C4-2B (cell line): ENCODE measurements at regions not wholly inside any gene's neighbourhood (a gene's known extent, or its start where the extent isn't known, plus 50 kb on each side); places are given as distances from the start of the nearest gene placed in this dataset.

Source experiments
- H3K27ac ChIP-seq: fragments of 450-650 bp; 2 replicates; pipeline ENCODE4 v1.5.1; 2017
- ZFX ChIP-seq: fragments of 450-650 bp; IDR thresholded peaks from 2 replicates; pipeline ENCODE4 v1.6.1; 2017
- TF ChIP-seq, protein P1 (sequence below): fragments of 450-650 bp; conservative IDR thresholded peaks from 2 replicates; pipeline ENCODE4 v1.5.1; 2017; ENCODE audit warnings: mild to moderate bottlenecking

DNA sequence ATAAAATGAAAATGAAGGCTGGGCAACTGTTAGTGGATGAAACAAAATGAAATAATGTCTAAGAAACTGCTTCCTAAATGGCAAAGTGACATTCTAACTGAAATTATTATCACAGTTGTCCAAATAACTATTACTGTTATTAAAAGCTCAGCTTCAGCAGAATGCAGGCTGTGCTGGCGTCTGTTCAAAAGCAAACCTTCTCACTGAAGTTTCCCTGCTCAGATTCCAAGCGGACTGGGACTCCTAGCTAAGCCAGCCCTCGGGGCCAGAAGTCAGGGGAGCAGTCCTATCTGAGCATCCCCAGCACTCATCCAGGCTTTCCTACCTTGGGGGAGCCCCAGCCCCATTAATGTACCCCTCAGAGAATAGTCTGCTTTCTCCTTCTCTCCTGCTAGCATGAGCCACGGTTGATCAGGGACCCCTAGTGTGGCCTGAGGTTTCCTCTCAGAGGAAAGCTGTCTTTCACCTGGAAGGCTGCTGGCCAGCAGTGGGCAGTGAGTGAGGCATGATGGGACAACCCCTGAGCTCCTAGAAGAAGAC lies 1167.3 kb downstream of the TBC1D22A start:
- H3K27ac ChIP-seq, result no peak overlapping the region
- TF ChIP-seq, protein P1, sequence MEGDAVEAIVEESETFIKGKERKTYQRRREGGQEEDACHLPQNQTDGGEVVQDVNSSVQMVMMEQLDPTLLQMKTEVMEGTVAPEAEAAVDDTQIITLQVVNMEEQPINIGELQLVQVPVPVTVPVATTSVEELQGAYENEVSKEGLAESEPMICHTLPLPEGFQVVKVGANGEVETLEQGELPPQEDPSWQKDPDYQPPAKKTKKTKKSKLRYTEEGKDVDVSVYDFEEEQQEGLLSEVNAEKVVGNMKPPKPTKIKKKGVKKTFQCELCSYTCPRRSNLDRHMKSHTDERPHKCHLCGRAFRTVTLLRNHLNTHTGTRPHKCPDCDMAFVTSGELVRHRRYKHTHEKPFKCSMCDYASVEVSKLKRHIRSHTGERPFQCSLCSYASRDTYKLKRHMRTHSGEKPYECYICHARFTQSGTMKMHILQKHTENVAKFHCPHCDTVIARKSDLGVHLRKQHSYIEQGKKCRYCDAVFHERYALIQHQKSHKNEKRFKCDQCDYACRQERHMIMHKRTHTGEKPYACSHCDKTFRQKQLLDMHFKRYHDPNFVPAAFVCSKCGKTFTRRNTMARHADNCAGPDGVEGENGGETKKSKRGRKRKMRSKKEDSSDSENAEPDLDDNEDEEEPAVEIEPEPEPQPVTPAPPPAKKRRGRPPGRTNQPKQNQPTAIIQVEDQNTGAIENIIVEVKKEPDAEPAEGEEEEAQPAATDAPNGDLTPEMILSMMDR, result no peak
- TF ChIP-seq ZFX, result no peak

GRCh38 chr22:47929073-47929472 lies 1166.6 kb downstream of the TBC1D22A start:
- no peak overlapping the region for H3K27ac ChIP-seq

DNA sequence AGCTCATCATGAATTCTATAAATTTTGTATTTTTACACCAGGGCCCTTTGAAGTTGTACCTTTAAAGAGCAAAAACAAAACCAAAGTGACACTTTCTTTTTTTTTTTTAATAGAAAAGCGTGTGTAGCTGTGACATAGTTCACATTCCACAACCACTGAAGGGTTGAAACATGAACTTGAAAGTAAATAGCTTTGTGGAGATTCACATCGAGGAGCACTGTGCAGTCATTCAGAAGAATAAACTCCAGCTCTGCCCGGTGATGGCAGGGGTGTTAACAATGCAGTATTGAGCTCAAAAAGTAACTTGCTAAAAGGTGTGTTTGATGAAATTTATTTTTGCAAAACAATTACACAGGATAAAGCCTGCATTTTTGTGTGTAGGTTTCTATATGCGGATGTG lies 1166.2 kb downstream of the TBC1D22A start:
- TF ChIP-seq, protein P1, result no peak
- TF ChIP-seq ZFX, result no peak
- H3K27ac ChIP-seq, result no peak overlapping the region

More at GRCh38 chr22:47929073-47929472, 1166.6 kb downstream of the TBC1D22A start:
- TF ChIP-seq, protein P1, result no peak
- TF ChIP-seq ZFX, result no peak

GRCh38 chr22:47927648-47928210 lies 1165.3 kb downstream of the TBC1D22A start:
- no peak overlapping the region for H3K27ac ChIP-seq
- no peak for TF ChIP-seq ZFX
- TF ChIP-seq, protein P1, result no peak

DNA sequence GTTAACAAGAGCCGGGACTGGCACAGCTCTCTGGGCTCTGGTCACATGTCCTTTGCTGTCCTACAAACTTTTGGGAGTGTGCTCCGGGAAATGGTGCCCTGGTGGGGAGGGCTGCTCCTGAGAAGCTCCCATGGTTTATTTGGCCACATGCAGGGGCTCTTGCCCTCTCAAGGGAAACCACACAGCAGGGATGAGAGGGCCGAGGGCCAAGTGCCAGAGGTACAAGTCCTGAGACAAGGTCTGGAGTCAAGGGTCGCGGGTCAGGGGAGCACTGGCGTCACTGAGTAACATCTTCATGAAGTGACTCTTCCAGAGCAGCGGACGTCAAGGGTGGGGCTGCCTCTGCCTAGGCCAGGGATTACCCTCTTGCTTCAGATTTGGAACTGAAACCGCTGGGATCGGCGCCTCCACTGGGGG lies 1160.6 kb downstream of the TBC1D22A start:
- TF ChIP-seq, protein P1, result no peak
- no peak for TF ChIP-seq ZFX
- H3K27ac ChIP-seq, result no peak overlapping the region

DNA sequence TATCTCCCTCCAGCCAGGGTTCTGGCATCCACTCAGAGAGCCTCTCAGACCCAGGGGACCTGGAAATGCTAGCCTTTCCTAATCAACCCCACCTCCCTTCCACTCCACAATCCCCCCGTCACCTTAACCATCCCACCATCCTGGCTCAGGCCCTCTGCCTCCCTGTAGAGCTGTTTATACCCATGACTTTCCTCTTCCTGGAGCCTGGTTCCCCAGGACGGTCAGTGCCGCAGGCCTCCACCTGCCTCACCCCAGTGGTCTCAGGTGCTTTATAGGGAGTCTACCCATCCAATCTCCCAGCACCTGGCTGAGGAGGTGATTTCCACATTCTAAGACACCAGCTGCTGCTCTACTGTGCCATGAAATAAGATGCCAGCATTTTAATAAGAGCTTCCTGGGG lies 1159.5 kb downstream of the TBC1D22A start:
- no peak overlapping the region for H3K27ac ChIP-seq
- no peak for TF ChIP-seq ZFX
- TF ChIP-seq, protein P1, result no peak

DNA sequence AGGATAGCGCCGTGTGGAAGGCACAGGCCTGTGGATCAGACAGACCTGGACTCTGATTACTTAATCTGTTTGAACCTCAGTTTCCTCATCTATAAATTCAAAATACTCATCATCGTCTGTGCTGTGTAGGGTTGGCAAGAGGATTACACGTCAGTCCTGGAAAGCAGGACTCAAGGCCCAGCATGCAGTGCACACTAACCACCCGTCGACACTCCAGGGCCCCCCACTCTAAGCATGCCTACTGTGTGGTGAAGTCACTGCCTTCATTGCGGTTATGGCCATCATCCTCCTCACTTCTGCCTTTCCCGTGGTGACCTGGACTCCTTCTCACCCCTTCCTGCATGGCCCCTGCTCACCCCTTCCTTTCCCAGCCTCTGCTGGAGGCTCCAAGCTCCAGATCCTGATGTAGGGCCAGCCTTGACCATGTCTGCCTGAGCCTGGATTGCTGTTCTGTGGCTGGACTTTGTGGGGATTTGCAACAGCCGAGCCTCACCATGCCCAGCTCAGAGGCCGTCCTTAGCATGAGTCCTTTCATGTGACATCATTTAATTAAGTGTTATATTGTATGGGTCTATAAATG lies 1158.0 kb downstream of the TBC1D22A start:
- H3K27ac ChIP-seq, result no peak overlapping the region
- TF ChIP-seq, protein P1, result no peak
- no peak for TF ChIP-seq ZFX
